IPS-20b (cell line): ENCODE measurements at regions not wholly inside any gene's neighbourhood (a gene's known extent, or its start where the extent isn't known, plus 50 kb on each side); places are given as distances from the start of the nearest gene placed in this dataset.
"Not testable (repeated sequence)": the region's sequence is repeated elsewhere in the genome, so short reads cannot be mapped to it uniquely, and the experiment has no call there.

Experiments
- H3K27ac ChIP-seq: one replicate; pipeline ENCODE4 v1.5.1; 2013; ENCODE audit warnings: low read length
- H3K27me3 ChIP-seq: 2 replicates; pipeline ENCODE4 v1.6.1; 2013; ENCODE audit warnings: mild to moderate bottlenecking, low read length, inconsistent platforms; ENCODE audit not compliant: insufficient read depth
- H3K36me3 ChIP-seq: 2 replicates; pipeline ENCODE4 v1.6.1; 2013; ENCODE audit warnings: low read depth, mild to moderate bottlenecking, inconsistent platforms, low read length, moderate library complexity; ENCODE audit not compliant: insufficient read depth
- H3K4me1 ChIP-seq: 2 replicates; pipeline ENCODE4 v1.6.1; 2013; ENCODE audit warnings: mild to moderate bottlenecking, control low read depth, inconsistent platforms, low read length, moderate library complexity; ENCODE audit not compliant: insufficient read depth
- H3K4me3 ChIP-seq: 2 replicates; pipeline ENCODE4 v1.5.1; 2013; ENCODE audit warnings: mild to moderate bottlenecking, low read length, inconsistent platforms
- H3K9ac ChIP-seq: 2 replicates; pipeline ENCODE4 v1.6.1; 2013; ENCODE audit warnings: low read depth, mild to moderate bottlenecking, inconsistent platforms, low read length, moderate library complexity
- H3K9me3 ChIP-seq: 2 replicates; pipeline ENCODE4 v1.6.1; 2013; ENCODE audit warnings: mild to moderate bottlenecking, low read depth, low read length, inconsistent platforms; ENCODE audit not compliant: insufficient read depth

DNA sequence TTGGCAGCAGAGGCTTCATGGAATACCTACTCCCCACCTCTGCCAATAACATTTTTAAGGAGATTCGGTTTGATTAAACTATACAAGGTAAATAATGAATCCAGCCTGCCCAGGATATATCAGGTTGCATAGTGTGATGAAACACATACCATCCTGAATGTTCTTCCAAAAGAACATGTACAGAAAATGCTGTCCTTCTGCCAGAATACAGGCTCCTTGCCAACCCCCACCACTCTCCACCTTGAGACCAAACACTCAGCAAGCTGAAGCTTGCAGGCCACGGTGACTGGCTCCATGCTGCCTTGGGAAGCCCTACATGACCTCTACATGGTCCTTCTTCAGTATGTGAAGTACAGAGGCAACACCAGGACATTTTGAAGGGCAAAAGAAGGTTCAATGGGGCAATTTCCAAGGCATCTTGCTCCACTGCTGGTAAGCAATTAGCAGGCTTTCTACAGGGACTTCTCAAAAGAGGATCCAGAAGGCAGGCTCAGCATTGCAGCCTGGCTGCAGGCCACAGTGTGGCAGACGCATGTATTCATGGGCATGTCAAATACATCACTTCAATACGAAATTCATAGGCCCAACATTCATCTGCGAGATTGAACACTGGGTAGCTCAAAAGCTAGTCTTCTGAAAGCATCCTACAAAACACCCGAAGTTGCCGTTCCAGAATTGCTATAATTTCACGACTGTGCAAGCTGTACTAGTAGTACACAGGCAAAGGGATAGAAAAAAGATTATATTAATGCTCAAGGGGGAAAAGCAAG is 62.4 kb upstream of the SERP2 start:
- no peak overlapping the region for H3K4me3 ChIP-seq
- no peak overlapping the region for H3K9ac ChIP-seq
- no peak overlapping the region for H3K27ac ChIP-seq
- peaks cover 8% of the 10 kb centered on the region; the same call in 1 of the 2 replicates for H3K4me1 ChIP-seq
- no peaks in the 10 kb centered on the region for H3K36me3 ChIP-seq
- no peaks in the 10 kb centered on the region for H3K9me3 ChIP-seq
- H3K27me3 ChIP-seq = peaks cover 47% of the 10 kb centered on the region

DNA sequence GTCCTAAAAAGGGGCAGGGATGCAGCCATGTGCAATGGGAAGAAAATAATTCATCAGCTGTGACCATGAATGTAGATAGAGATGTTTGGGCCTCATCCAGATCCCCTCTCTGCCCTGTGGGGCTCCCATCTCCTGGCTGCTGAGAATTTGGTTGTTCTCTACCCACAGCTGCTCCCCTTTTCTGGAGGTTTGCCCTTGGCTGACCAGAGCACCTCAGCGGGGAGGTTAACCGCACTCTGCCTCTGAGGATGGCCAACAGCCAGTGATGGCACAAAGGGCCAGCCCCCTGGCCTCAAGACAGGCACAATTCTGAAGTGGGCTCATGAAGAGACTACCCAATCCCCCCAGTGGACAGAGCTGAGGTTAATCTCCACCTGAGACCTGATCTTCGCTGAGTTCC is 61.5 kb upstream of the SERP2 start:
- Histone ChIP-seq H3K27me3 (peaks cover 41% of the 10 kb centered on the region), H3K4me3 (no peak overlapping the region), H3K4me1 (0 out of 2 replicates have a peak, but pooled peaks cover 2% of the 10 kb centered on the region)

DNA sequence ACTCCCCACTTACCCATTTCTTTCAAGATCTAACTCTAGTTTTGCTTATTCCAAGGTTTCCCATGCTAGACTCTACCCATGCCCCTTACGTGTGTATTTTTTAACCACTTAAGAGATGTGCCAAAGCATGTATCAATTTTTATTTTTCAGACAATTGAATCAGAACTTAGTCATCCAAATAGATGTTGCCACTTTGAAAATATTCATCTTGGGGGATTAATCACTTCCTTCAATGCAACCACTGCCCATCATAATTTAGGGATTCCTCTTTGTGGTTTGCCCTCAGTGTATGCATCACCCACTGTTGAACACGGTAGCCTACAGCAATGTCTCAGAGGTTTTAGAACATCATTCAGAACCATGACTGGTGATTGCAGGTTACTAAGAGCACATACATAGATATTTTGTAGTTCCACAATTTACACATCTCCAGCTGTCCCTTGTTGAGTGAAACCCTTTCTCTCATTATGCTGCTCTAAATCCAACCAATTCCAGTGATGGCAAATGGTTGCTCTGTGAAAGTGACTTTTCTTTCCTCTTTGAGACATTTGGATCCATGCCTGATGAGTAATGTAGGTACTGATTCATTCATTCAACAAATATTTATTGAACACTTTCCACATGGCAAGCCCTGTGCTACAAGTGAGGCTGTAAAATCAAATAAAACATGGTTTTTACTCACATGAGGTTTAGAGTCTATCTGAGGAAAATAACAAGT is 60.6 kb upstream of the SERP2 start:
- no peak overlapping the region for H3K9ac ChIP-seq
- H3K9me3 ChIP-seq = no peaks in the 10 kb centered on the region
- H3K4me1 ChIP-seq = no peaks in the 10 kb centered on the region
- no peaks in the 10 kb centered on the region for H3K36me3 ChIP-seq
- no peak overlapping the region for H3K27ac ChIP-seq
- no peak overlapping the region for H3K4me3 ChIP-seq
- H3K27me3 ChIP-seq = peaks cover 33% of the 10 kb centered on the region

More for the DNA sequence above, 61.5 kb upstream of the SERP2 start:
- no peaks in the 10 kb centered on the region for H3K36me3 ChIP-seq
- no peak overlapping the region for H3K27ac ChIP-seq
- no peak overlapping the region for H3K9ac ChIP-seq
- no peaks in the 10 kb centered on the region for H3K9me3 ChIP-seq

DNA sequence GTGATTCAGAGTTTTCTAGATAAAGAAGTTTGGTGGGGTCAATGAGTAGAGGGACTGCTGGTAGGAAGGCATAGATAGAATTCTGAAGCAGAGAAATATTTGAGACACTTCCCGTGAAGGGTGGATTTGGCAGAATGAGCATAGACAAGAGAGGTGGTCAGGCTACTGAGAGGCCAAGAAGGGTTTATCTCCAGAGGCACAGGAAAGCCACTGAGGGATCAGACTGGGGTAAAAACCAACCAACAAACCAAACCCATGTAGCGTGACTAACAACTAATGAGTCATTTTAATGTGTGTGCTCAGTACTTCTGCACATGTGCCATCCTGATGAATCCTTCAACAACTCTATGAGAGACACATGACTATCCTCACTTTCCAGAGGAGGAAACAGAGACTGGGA is 60.0 kb upstream of the SERP2 start:
- H3K27ac ChIP-seq = no peak overlapping the region
- H3K4me3 ChIP-seq = no peak overlapping the region
- H3K9me3 ChIP-seq = no peaks in the 10 kb centered on the region
- H3K27me3 ChIP-seq = peaks cover 26% of the 10 kb centered on the region
- no peaks in the 10 kb centered on the region for H3K36me3 ChIP-seq
- H3K4me1 ChIP-seq = no peaks in the 10 kb centered on the region
- H3K9ac ChIP-seq = no peak overlapping the region

DNA sequence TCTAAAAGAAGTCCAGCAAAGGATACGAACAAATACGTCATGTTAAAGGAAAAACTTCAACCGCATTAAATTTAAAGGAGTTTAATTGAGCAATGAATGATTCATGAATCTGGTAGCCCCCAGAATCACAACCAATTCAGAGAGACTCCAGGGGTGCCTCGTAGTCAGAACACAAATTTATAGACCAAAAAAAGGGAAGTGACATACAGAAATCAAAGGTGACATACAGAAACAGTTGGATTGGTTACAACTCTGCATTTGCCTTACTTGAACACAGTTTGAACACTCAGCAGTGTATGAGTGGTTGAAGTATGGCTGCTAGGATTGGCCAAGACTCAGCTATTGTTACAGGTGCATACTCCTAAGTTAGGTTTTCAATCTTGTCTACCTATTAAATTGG is 59.5 kb upstream of the SERP2 start:
- not testable (repeated sequence) for H3K9me3 ChIP-seq, H3K9ac ChIP-seq, H3K27ac ChIP-seq, H3K4me1 ChIP-seq, H3K4me3 ChIP-seq, H3K36me3 ChIP-seq
- H3K27me3 ChIP-seq = peaks cover 21% of the 10 kb centered on the region

DNA sequence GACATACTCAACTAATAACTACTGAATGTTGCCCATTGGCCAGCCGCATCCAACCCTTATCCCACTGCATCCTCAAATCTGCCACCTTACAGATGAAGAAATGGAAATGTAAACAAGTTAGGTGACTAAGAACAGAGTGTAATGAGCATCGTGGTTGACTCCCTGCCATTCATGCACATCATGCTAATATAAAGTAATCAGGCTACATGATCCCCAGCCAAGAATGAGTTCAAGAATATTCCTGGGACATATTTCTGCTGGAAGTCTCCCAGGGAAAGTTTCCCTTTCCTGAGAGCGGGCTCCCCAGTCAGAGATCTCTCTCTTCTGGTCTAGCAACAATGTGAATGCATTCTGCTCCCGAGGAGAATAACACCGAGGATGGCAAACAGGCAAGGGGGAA is 55.9 kb upstream of the SERP2 start:
- Histone ChIP-seq H3K27ac (no peak overlapping the region), H3K4me1 (no peaks in the 10 kb centered on the region), H3K27me3 (no peaks in the 10 kb centered on the region; the same call in 1 of the 2 replicates), H3K9me3 (no peaks in the 10 kb centered on the region), H3K4me3 (no peak overlapping the region), H3K36me3 (no peaks in the 10 kb centered on the region), H3K9ac (no peak overlapping the region)

DNA sequence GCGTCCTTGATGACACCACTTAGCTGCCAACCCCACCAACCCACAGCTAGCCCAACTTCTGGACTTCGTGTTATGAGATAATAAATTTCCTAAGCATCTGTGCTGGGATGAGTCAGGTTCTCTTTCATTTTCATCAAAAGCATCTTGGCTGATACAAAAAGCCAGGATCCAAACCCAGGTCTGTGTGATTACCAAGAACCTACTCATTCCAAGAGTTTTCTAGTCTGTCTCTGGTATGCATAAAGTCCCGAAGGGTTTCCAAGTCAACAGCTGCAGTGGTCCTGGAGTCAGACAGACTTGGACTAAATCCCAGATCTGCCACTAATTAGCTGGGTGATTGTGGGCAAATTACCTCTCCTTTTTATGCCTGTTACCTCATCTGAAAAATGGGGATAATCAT is 55.5 kb upstream of the SERP2 start:
- Histone ChIP-seq H3K4me1 (no peaks in the 10 kb centered on the region), H3K4me3 (no peak overlapping the region), H3K9me3 (no peaks in the 10 kb centered on the region), H3K27me3 (no peaks in the 10 kb centered on the region; the same call in 1 of the 2 replicates), H3K9ac (no peak overlapping the region), H3K27ac (no peak overlapping the region), H3K36me3 (no peaks in the 10 kb centered on the region)

DNA sequence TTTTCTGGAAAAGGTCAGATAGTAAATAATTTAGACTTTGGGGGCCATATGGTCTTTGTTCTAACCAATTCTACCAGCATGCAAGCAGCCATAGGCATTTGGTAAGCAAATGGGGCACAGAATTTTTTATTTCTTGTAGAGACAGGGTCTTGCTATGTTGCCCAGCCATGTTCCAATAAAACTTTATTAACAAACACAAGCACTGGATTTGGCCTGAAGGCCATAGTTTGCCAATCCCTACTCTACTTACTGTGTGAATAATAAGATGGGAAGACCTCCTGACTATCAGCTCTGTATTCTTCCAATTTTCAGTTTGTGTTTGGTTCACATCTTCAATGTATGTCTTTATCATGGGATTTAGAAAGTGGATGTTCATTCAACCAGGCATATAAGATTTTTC is 53.0 kb upstream of the SERP2 start:
- H3K9ac ChIP-seq = no peak overlapping the region
- no peaks in the 10 kb centered on the region for H3K27me3 ChIP-seq
- H3K9me3 ChIP-seq = no peaks in the 10 kb centered on the region
- no peak overlapping the region for H3K27ac ChIP-seq
- no peaks in the 10 kb centered on the region for H3K36me3 ChIP-seq
- H3K4me3 ChIP-seq = no peak overlapping the region
- H3K4me1 ChIP-seq = no peaks in the 10 kb centered on the region

DNA sequence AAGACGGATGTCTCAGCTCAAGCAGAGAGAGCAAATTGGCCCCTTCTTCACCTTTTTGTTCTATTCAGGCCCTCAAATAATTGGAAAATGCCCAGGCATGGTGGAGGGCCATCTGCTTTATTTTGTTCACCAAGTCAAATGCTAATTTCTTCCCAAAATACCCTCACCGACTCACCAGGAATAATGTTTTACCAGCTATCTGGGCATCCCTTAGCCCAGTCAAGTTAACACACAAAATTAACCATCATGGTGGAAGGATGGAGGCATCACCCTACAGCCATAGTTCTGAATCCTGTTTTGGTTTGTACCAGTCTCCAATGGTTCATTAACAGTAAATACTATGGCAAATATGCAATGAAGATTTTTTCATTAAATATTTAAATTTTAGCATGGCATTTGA is 51.7 kb upstream of the SERP2 start:
- H3K4me1 ChIP-seq = no peaks in the 10 kb centered on the region
- no peaks in the 10 kb centered on the region for H3K27me3 ChIP-seq
- H3K9me3 ChIP-seq = no peaks in the 10 kb centered on the region
- no peak overlapping the region for H3K9ac ChIP-seq
- H3K36me3 ChIP-seq = no peaks in the 10 kb centered on the region
- H3K4me3 ChIP-seq = no peak overlapping the region
- no peak overlapping the region for H3K27ac ChIP-seq

DNA sequence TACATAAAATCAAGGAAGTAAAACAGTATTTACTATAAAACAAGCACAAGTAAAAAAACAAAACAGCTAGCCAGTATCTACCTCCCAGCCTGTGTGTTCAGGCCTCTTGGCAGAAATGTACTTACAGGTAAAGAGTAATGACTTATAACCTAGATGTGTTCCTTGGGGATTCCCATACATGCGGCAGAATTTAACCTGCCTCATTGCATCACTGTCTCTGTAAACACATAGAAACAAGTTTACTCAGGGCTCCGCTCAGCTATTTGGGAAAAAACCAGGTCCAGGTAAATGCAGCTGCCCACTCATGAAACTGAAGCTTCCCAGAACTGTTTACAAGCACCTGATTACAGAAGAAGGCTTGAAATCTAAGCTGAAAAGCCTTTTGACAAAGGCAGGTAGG is 50.7 kb upstream of the SERP2 start:
- no peak overlapping the region for H3K4me3 ChIP-seq
- no peak overlapping the region for H3K27ac ChIP-seq
- no peaks in the 10 kb centered on the region for H3K4me1 ChIP-seq
- no peaks in the 10 kb centered on the region for H3K9me3 ChIP-seq
- H3K27me3 ChIP-seq = no peaks in the 10 kb centered on the region
- H3K36me3 ChIP-seq = no peaks in the 10 kb centered on the region
- H3K9ac ChIP-seq = no peak overlapping the region

DNA sequence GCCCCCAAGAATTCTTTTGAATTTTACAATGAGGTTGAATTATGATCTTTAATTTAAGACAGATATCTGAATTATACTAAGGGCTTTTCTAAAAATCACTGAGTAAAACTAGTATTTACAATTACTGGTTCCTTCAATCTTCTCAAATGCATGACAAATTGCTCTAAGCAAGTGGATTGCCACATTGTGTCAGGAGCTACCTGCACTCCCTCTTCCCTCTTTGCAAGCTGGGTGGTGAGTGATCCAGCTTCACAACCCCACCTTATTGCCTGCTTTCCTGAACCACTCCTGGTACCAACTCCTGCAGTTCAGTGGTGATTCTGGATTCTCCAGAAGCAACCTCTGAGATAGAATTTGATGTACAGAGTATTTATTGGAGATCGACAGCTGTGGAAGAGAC is 49.9 kb upstream of the SERP2 start:
- Histone ChIP-seq H3K9ac (no peak overlapping the region), H3K9me3 (no peaks in the 10 kb centered on the region), H3K27me3 (no peaks in the 10 kb centered on the region), H3K4me3 (no peak overlapping the region), H3K4me1 (no peaks in the 10 kb centered on the region), H3K27ac (no peak overlapping the region), H3K36me3 (no peaks in the 10 kb centered on the region)
